BJ (cell line): ENCODE measurements at regions not wholly inside any gene's neighbourhood (a gene's known extent, or its start where the extent isn't known, plus 50 kb on each side); places are given as distances from the start of the nearest gene placed in this dataset.

Experiments used
- CTCF ChIA-PET: fragments of 350-600 bp; formaldehyde crosslinking; extraction: SDS; loops from one replicate; lab custom pipeline; 2021; ENCODE audit warnings: antibody characterized with exemption, inconsistent platforms; lab: Yijun Ruan, JAX
- POLR2A ChIA-PET: fragments of 300-600 bp; sonication (Branson Sonifier 250); formaldehyde crosslinking; extraction: SDS; loops from one replicate; lab custom pipeline; 2021; ENCODE audit warnings: antibody characterized with exemption; lab: Charles Lee
- DNase-seq: peaks from one replicate; pipeline ENCODE4 v3.0.0-alpha.2; 2011; ENCODE audit warnings: low read depth
- H3K27me3 ChIP-seq: 2 replicates; pipeline ENCODE4 v1.6.0; 2011; ENCODE audit warnings: low read length; ENCODE audit not compliant: control insufficient read depth, insufficient read depth
- H3K36me3 ChIP-seq: 2 replicates; pipeline ENCODE4 v1.5.1; 2011; ENCODE audit warnings: low read length; ENCODE audit not compliant: control insufficient read depth, insufficient read depth
- H3K4me3 ChIP-seq: 2 replicates; pipeline ENCODE4 v1.5.1; 2011; ENCODE audit warnings: low read depth, mild to moderate bottlenecking, control low read depth, low read length
- TF ChIP-seq, protein P1 (sequence below): IDR thresholded peaks from 2 replicates; pipeline ENCODE4 v1.5.1; 2011; ENCODE audit warnings: low read depth, mild to moderate bottlenecking, control low read depth, inconsistent platforms, low read length, moderate library complexity; ENCODE audit not compliant: insufficient read depth

DNA sequence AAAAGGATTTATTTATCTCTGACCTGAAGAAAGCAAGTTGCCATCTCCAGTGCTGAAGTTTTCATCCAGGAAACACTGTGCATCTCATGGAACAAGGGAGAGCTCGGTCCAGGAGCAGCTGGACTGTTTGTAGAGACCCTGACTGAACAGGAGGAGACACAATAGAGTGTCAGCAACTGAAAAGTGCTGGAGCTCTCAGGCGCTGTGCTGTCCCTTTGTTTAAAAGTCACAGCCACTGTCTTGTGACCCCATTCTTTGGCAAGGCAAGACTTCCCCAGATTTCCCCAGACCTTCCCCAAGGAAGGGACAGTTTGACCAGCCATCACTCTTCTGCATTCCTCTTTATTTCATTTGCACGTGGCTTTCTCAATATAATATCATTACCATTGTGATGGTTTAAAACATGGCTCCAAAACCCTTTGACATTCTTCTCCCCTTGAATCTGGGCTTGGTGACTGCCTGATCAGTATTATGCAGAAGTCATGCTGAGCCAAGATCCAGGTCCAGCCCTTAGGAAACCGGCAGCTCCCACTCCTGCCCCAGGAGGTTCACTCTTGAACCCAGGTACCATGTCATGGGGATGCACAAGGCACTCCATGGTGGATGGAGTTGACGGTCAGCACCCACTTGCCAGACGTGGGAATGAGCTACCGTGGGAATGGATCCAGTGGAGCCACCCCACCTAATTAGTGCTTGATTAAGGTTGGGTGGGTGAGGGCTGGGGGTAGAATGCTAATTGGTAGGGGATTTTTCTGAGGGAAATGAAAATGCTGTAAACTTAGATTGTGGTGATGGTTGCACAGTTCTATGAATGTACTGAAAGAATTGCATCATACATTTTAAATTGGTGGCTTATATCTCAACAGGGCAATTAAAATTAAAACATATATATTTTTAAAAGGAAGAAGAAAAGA is 497.9 kb upstream of the RAB6C start:
- CTCF ChIA-PET = no interaction called here
- POLR2A ChIA-PET = no interaction called here

DNA sequence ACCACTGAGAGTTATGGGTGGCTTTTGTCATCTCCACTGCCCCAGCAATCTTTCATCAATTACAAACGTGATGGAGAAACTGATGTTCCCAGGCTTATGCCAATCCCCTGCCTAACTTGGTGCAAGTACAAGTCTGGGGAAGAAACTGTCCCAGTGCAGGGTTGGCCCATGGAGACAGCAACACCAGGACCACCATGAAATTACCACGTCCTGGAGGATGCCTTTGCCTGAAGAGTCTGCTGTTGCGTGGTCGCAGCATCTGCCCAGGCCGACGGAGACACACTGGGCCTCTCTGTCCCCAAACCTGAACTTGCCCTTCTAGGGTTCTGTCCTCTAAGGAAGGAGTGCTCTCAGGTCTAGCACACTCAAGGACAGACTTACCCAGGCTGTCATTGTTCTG is 496.8 kb upstream of the RAB6C start:
- TF ChIP-seq, protein P1, sequence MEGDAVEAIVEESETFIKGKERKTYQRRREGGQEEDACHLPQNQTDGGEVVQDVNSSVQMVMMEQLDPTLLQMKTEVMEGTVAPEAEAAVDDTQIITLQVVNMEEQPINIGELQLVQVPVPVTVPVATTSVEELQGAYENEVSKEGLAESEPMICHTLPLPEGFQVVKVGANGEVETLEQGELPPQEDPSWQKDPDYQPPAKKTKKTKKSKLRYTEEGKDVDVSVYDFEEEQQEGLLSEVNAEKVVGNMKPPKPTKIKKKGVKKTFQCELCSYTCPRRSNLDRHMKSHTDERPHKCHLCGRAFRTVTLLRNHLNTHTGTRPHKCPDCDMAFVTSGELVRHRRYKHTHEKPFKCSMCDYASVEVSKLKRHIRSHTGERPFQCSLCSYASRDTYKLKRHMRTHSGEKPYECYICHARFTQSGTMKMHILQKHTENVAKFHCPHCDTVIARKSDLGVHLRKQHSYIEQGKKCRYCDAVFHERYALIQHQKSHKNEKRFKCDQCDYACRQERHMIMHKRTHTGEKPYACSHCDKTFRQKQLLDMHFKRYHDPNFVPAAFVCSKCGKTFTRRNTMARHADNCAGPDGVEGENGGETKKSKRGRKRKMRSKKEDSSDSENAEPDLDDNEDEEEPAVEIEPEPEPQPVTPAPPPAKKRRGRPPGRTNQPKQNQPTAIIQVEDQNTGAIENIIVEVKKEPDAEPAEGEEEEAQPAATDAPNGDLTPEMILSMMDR = no peak
- Histone ChIP-seq H3K4me3 (no peak overlapping the region), H3K27me3 (no peaks in the 10 kb centered on the region), H3K36me3 (no peaks in the 10 kb centered on the region)
- ChIA-PET POLR2A (no interaction called here), CTCF (no interaction called here)
- no peak for DNase-seq

More for the DNA sequence above, 497.9 kb upstream of the RAB6C start:
- DNase-seq = no peak
- no peaks in the 10 kb centered on the region for H3K27me3 ChIP-seq
- TF ChIP-seq, protein P1 = no peak
- no peaks in the 10 kb centered on the region for H3K36me3 ChIP-seq
- H3K4me3 ChIP-seq = no peak overlapping the region

DNA sequence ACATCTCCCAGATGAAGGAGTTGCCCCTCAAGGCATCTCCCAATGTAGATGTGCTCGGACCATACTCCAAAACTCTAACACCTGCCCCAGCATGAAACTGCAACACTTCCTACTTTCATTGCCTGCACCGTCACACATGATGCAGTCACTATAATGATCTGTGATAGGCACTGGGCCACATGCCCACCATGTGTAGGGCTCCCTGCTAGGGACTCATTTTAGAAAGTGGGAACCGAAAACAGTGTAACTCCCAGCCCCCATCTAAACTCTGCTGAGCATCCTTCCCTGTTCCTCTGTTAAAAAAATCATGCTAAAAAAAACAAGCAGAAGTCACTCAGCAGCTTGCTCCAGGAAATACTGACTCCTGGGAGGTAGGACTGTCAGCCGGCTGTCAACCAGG is 496.1 kb upstream of the RAB6C start:
- Histone ChIP-seq H3K4me3 (no peak overlapping the region), H3K36me3 (no peaks in the 10 kb centered on the region), H3K27me3 (no peaks in the 10 kb centered on the region)
- CTCF ChIA-PET = no interaction called here
- DNase-seq = no peak
- TF ChIP-seq, protein P1 = no peak
- POLR2A ChIA-PET = no interaction called here

DNA sequence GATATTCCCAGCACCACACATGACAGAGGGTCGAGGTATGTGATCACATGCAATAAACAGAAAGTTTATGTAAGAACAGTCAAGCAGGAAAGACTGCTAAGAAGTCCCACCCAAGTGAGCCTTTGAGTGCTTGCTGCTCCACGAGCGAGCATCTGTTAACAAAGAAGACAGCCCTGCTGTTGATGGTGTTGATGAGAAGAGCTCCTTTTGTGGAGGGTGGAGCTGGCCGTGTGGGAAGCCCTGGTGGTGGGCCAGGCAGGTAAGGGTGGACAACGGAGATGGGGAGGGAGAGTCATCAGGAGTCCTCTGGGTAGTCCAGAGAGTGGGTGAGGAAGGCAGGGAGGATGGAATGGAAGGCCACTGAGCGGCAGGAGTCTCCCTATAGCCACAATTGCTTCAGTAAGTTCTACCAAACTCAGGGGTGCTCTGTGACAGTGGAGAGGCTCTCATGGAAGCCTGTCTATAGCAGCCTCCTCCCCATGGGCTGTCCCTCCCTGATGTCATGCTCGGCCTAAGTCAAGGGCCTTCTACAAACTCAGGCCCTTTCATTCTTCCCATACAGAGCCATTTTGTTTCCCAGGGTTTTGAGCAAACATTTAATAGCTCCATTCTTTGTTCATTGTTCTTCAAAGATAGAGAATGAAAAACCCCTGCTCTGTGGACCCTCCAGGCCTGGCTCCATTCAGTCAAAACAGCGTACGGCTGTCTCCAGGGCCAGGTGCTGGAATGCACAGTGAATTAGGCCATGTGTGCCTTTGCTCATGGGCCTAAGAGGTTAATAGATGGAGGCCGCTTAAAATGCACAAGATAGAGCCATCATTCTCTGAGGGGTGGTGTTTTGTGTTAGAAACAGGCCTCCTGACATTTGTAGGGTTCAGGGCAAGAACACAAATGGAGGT is 494.2 kb upstream of the RAB6C start:
- TF ChIP-seq, protein P1 = no peak
- DNase-seq = no peak
- Histone ChIP-seq H3K27me3 (no peaks in the 10 kb centered on the region), H3K4me3 (no peak overlapping the region), H3K36me3 (no peaks in the 10 kb centered on the region)
- ChIA-PET CTCF (interaction anchor here (0.7 kb wide), 1 partner anchor 206 kb away, joined by 3 read pairs; no protein-coding TSS in a partner anchor), POLR2A (no interaction called here)

DNA sequence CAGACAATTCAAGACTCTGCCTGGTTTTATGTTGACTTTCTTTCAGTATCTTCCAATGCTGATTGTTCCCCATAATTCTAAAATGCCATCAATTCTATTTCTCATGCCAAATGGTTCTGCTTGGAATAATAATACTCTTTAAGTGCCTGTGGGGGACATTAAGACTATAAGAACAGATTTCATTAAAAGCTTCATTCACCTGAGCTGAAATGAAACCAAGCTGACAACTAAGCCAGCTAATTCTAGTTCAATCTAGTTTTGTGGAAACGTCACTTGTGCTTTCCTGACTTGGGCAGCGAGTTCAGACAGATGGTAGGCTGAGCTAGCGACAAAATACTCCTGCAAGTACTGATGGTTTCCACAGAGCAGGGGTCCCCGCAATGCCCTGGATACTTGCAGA is 491.1 kb upstream of the RAB6C start:
- Histone ChIP-seq H3K27me3 (no peaks in the 10 kb centered on the region), H3K36me3 (no peaks in the 10 kb centered on the region), H3K4me3 (no peak overlapping the region)
- TF ChIP-seq, protein P1 = no peak
- ChIA-PET CTCF (no interaction called here), POLR2A (no interaction called here)
- no peak for DNase-seq
